CD4-positive, CD25-positive, alpha-beta regulatory T cell (primary cell): ENCODE measurements at regions not wholly inside any gene's neighbourhood (a gene's known extent, or its start where the extent isn't known, plus 50 kb on each side); places are given as distances from the start of the nearest gene placed in this dataset.

Experiments used
- ATAC-seq, 2 donors: fragments of 150-1000 bp; cut with Tn5 transposase; one replicate each; pipeline ENCODE4 v1.10.0; 2021; ENCODE audit warnings: low read depth in 2 of 2, moderate number of reproducible peaks in 2 of 2, moderate library complexity in 1 of 2
- DNase-seq, 3 donors: peaks; one replicate each; pipeline versions ENCODE4 v3.0.0 to v3.0.0-alpha.2; 2012 to 2022; ENCODE audit warnings: mixed read lengths in 1 of 3
- H3K27ac ChIP-seq: one replicate; pipeline ENCODE4 v1.7.0; 2013; ENCODE audit warnings: mild to moderate bottlenecking, low read length; ENCODE audit not compliant: insufficient read depth, poor library complexity, severe bottlenecking
- H3K27me3 ChIP-seq: one replicate; pipeline ENCODE4 v1.7.0; 2013; ENCODE audit warnings: low read length; ENCODE audit not compliant: control insufficient read depth, insufficient read depth
- H3K36me3 ChIP-seq: one replicate; pipeline ENCODE4 v1.7.0; 2013; ENCODE audit warnings: mild to moderate bottlenecking, low read length, moderate library complexity; ENCODE audit not compliant: control insufficient read depth, insufficient read depth
- H3K4me1 ChIP-seq: 2 replicates; pipeline ENCODE4 v1.7.0; 2013; ENCODE audit warnings: mild to moderate bottlenecking, low read length; ENCODE audit not compliant: insufficient read depth, control insufficient read depth, poor library complexity, severe bottlenecking
- H3K4me3 ChIP-seq: one replicate; pipeline ENCODE4 v1.7.0; 2013; ENCODE audit warnings: low read depth, mild to moderate bottlenecking, low read length, moderate library complexity
- H3K9me3 ChIP-seq, 2 experiments: 1 replicate in 1 of 2; 2 replicates in 1 of 2; pipeline ENCODE4 v1.7.0; 2013; ENCODE audit warnings: low read length in 2 of 2, mild to moderate bottlenecking in 1 of 2, moderate library complexity in 1 of 2; ENCODE audit not compliant: control insufficient read depth in 2 of 2
- H3K27ac Mint-ChIP-seq, 3 donors: one replicate each; pipeline ENCODE4 v1.8.0; 2020 to 2022; ENCODE audit warnings: mild to moderate bottlenecking in 3 of 3, mixed read lengths in 3 of 3, moderate library complexity in 2 of 3
- H3K27me3 Mint-ChIP-seq: one replicate; pipeline ENCODE4 v1.8.0; 2022; ENCODE audit warnings: mild to moderate bottlenecking, mixed read lengths
- H3K36me3 Mint-ChIP-seq: one replicate; pipeline ENCODE4 v1.8.0; 2020; ENCODE audit warnings: mixed read lengths
- H3K4me1 Mint-ChIP-seq, 4 donors: one replicate each; pipeline ENCODE4 v1.8.0; 2020 to 2022; ENCODE audit warnings: mixed read lengths in 4 of 4, mild to moderate bottlenecking in 1 of 4
- H3K4me3 Mint-ChIP-seq, 4 donors: one replicate each; pipeline ENCODE4 v1.8.0; 2020 to 2022; ENCODE audit warnings: mild to moderate bottlenecking in 4 of 4, mixed read lengths in 4 of 4, moderate library complexity in 3 of 4
- H3K9me3 Mint-ChIP-seq, 7 donors: one replicate each; pipeline ENCODE4 v1.8.0; 2020 to 2022; ENCODE audit warnings: mixed read lengths in 7 of 7, mild to moderate bottlenecking in 3 of 7, moderate library complexity in 2 of 7

DNA sequence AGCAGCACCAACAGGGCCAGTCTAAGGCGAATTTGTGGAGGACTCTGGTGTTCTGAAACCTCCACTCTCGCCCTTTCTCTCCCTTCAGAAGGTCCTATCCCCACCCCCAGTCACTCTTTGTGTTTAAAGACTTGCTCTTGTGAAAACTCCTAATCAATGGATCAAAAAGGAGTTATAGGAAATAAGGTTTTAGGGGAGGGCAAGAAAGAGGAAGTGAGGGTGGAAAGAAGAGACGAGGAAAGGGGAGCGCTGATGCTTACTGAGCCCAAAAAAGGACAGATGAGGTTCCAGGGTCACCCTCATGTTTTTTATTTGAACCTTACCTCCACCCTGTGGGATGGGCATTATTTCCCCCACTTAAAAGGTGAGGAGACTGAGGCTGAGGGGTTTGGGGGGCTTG lies 70.0 kb upstream of the SLC6A11 start:
- peaks cover 8% of the 10 kb centered on the region for H3K27me3 ChIP-seq
- Mint-ChIP-seq H3K27ac (no peak overlapping the region), H3K9me3 (peaks cover 0 to 1% (median 0%) of the 10 kb centered on the region in 7 donors), H3K4me3 (no peak overlapping the region), H3K4me1 (no peaks in the 10 kb centered on the region), H3K36me3 (no peaks in the 10 kb centered on the region), H3K27me3 (peaks cover 12% of the 10 kb centered on the region)
- ATAC-seq (no peak), DNase-seq (no peak)
- no peaks in the 10 kb centered on the region for H3K9me3 ChIP-seq
- H3K27ac ChIP-seq: no peak overlapping the region
- no peaks in the 10 kb centered on the region for H3K4me1 ChIP-seq
- no peaks in the 10 kb centered on the region for H3K36me3 ChIP-seq
- H3K4me3 ChIP-seq: no peak overlapping the region

DNA sequence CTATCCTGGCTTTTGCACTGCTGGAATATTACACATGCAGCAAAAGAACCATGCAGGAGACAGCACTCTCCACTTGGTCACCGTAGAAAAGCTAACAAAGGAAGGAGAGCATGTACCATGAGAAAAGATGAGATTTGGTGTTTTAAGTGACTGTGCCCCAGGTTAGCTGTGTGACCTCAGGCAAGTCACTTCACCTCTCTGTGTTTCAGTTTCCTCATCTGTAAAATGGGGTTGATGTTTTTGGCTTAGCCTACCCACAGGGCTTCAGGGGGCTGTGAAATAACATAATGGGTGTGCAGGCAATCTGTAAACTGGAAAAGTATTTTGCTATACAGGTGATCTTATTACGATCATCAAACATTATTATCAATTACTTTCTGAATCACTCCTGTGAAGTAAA lies 69.3 kb upstream of the SLC6A11 start:
- Mint-ChIP-seq H3K4me1 (no peaks in the 10 kb centered on the region), H3K36me3 (no peaks in the 10 kb centered on the region), H3K27me3 (peaks cover 14% of the 10 kb centered on the region), H3K4me3 (no peak overlapping the region), H3K27ac (no peak overlapping the region), H3K9me3 (peaks cover 0 to 1% (median 0%) of the 10 kb centered on the region in 7 donors)
- no peak for ATAC-seq
- Histone ChIP-seq H3K27ac (no peak overlapping the region), H3K4me1 (no peaks in the 10 kb centered on the region), H3K4me3 (no peak overlapping the region), H3K36me3 (no peaks in the 10 kb centered on the region), H3K9me3 (no peaks in the 10 kb centered on the region), H3K27me3 (peaks cover 8% of the 10 kb centered on the region)
- no peak for DNase-seq

DNA sequence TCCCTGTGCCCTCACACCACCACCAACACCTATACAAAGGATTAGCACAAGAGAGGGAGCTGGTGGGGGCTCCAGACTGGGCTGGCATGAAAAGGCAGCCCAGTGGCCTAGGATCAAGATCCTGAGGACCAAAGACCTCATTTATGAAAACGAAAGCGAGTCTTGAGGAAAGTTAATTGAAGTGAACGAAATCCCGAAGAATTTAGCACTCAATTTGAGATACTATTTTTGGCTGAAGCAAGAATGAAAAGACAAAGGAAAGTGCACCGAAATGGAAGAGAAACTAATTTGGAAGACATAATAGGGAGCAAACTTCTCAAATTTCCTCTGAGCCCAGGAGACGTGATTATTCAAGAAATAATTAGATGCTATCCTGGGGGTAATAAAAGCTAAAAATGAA lies 68.7 kb upstream of the SLC6A11 start:
- no peak overlapping the region for H3K4me3 ChIP-seq
- DNase-seq (no peak), ATAC-seq (no peak)
- H3K9me3 ChIP-seq: no peaks in the 10 kb centered on the region
- Mint-ChIP-seq H3K4me3 (no peak overlapping the region), H3K27ac (no peak overlapping the region), H3K36me3 (no peaks in the 10 kb centered on the region), H3K9me3 (peaks cover 0 to 1% (median 0%) of the 10 kb centered on the region in 7 donors), H3K4me1 (no peaks in the 10 kb centered on the region), H3K27me3 (peaks cover 17% of the 10 kb centered on the region)
- H3K27me3 ChIP-seq: peaks cover 8% of the 10 kb centered on the region
- no peaks in the 10 kb centered on the region for H3K4me1 ChIP-seq
- H3K27ac ChIP-seq: no peak overlapping the region
- no peaks in the 10 kb centered on the region for H3K36me3 ChIP-seq

DNA sequence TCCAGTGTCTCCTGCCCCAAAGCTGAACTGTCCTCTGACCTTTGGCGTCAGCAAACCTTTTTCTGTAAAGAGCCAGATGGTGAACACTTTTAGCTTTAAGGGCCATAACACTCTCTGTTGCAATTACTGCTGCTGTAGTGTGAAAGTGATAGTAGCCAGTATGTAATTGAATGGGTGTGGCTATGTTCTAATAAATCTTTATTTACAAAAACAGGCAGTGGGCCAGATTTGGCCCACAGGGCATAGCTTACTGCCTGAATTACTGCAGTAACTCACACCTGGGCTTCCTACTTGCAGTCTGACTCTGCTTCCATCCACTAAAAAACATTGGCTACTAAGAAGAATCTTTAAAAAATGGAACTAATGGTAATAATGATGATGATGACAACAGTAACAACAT lies 68.0 kb upstream of the SLC6A11 start:
- H3K27ac Mint-ChIP-seq: no peak overlapping the region
- H3K36me3 Mint-ChIP-seq: no peaks in the 10 kb centered on the region
- no peaks in the 10 kb centered on the region for H3K4me1 Mint-ChIP-seq
- H3K27me3 Mint-ChIP-seq: peaks cover 16% of the 10 kb centered on the region
- peaks cover 0 to 1% (median 0%) of the 10 kb centered on the region in 7 donors for H3K9me3 Mint-ChIP-seq
- H3K27me3 ChIP-seq: peaks cover 8% of the 10 kb centered on the region
- H3K4me1 ChIP-seq: no peaks in the 10 kb centered on the region
- H3K4me3 Mint-ChIP-seq: no peak overlapping the region
- DNase-seq (no peak), ATAC-seq (no peak)
- no peaks in the 10 kb centered on the region for H3K36me3 ChIP-seq
- H3K27ac ChIP-seq: no peak overlapping the region
- no peak overlapping the region for H3K4me3 ChIP-seq
- H3K9me3 ChIP-seq: no peaks in the 10 kb centered on the region

DNA sequence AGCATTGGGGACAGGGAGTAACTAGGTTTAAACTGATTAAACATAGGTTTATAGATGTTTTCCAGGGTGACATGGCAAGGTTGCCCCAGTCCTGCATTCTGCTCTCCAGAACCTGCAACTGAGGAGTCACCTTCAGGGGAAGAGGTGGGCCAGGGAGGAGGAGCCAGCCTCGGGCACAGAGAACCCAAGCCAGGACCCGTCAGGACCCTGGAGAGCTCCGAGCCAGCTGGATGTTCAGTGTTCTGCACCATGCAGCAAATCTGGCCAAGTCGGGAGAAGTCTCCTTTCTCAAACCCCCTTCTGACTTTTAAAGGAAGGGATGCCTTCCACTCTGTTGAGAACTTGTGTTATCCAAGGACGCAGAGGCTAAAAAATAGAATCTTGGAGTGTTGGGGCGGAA lies 62.1 kb upstream of the SLC6A11 start:
- Histone ChIP-seq H3K27me3 (peaks cover 9% of the 10 kb centered on the region), H3K4me3 (no peak overlapping the region), H3K4me1 (no peaks in the 10 kb centered on the region), H3K36me3 (no peaks in the 10 kb centered on the region), H3K27ac (no peak overlapping the region), H3K9me3 (no peaks in the 10 kb centered on the region)
- no peak overlapping the region for H3K27ac Mint-ChIP-seq
- ATAC-seq (no peak), DNase-seq (peak in 2 of 3 donors; percentile 8 to 16)
- H3K36me3 Mint-ChIP-seq: no peaks in the 10 kb centered on the region
- no peak overlapping the region for H3K4me3 Mint-ChIP-seq
- H3K9me3 Mint-ChIP-seq: peaks cover 0 to 4% (median 0%) of the 10 kb centered on the region in 7 donors
- H3K27me3 Mint-ChIP-seq: peaks cover 29% of the 10 kb centered on the region
- H3K4me1 Mint-ChIP-seq: peaks cover 0 to 3% (median 0%) of the 10 kb centered on the region in 4 donors

DNA sequence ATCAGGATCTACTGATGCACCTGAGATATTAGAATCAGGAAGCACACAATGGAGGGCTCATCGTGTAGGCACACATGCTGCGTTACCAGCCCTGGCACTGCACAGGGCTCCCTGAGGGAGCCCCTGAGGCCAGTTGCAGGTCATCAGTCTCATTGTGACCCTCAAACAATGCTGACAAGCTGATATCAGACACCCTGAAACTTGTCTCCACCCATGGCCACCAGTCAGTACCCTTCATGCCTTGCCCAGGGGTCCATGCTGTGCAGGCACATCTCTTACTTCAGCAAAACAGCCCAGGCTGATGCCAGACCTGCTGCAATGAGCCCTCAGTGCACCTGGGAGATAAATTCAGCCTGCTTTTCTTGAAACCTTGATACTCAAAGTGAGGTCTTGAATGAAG lies 59.5 kb upstream of the SLC6A11 start:
- ATAC-seq: no peak
- no peaks in the 10 kb centered on the region for H3K9me3 ChIP-seq
- no peaks in the 10 kb centered on the region for H3K36me3 ChIP-seq
- H3K9me3 Mint-ChIP-seq: peaks cover 0 to 4% (median 0%) of the 10 kb centered on the region in 7 donors
- H3K27me3 Mint-ChIP-seq: peaks cover 37% of the 10 kb centered on the region
- peaks cover 0 to 3% (median 0%) of the 10 kb centered on the region in 4 donors for H3K4me1 Mint-ChIP-seq
- H3K27me3 ChIP-seq: peaks cover 4% of the 10 kb centered on the region
- no peaks in the 10 kb centered on the region for H3K36me3 Mint-ChIP-seq
- no peak overlapping the region for H3K4me3 Mint-ChIP-seq
- no peak overlapping the region for H3K27ac ChIP-seq
- no peak overlapping the region for H3K4me3 ChIP-seq
- no peaks in the 10 kb centered on the region for H3K4me1 ChIP-seq
- H3K27ac Mint-ChIP-seq: no peak overlapping the region
- DNase-seq: no peak

DNA sequence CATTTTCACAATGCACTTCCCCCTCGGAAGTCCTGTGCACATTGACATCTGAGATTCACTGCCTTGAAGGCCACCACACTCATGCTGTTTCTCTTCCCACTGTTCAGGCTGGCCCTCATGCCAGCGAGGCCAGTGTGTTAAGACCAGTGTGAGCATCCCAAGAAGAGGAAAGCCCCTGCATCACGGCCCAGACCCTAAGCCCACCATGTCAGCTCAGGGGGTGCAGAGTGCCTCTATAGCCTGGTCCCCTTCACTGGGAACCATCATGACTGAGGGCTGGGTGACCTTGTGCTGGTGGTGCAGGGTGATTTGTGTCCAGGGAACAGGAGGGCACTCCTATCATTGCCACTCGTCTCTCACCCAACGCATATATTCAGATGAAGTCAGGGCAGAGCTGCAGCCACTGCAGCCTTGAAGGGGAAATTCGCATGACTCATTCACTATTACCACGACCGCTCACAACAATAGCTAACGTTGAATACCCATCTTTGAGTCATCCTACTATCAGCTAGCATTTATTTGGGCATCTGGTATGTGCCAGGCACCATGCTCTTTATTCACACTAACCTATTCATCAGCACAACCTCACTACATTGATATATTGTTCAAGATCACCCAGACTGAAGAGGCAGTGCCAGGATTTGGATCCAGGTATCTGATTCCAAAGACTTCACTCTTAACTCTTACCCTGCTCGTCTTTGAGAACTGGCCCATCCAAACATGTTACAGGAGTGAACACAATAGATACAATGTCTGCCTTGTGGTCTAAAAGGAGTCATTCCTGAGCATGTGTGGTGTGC lies 58.8 kb upstream of the SLC6A11 start:
- Mint-ChIP-seq H3K4me1 (peaks cover 0 to 3% (median 0%) of the 10 kb centered on the region in 4 donors), H3K27ac (no peak overlapping the region), H3K9me3 (peaks cover 0 to 4% (median 0%) of the 10 kb centered on the region in 7 donors), H3K27me3 (peaks cover 31% of the 10 kb centered on the region), H3K36me3 (no peaks in the 10 kb centered on the region), H3K4me3 (no peak overlapping the region)
- Histone ChIP-seq H3K4me1 (no peaks in the 10 kb centered on the region), H3K27me3 (peaks cover 4% of the 10 kb centered on the region), H3K9me3 (no peaks in the 10 kb centered on the region), H3K36me3 (no peaks in the 10 kb centered on the region), H3K4me3 (no peak overlapping the region), H3K27ac (no peak overlapping the region)
- DNase-seq (no peak), ATAC-seq (no peak)

DNA sequence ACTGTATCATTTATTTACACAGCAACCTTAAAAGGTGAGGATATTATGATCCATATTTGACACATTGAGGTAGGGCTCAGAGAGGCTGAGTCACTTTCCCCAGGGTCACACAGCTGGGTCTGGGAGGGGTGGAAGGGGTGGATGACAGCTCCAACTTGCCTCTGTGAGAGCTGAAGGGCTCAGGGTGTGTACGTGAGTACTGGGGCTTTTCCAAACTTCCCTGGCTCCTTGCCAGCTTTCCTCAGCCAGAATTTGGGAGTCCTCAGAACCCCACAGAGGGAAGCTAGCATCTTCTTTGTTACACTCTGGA lies 58.3 kb upstream of the SLC6A11 start:
- H3K4me1 ChIP-seq: no peaks in the 10 kb centered on the region
- H3K27me3 ChIP-seq: peaks cover 4% of the 10 kb centered on the region
- no peak for DNase-seq
- no peaks in the 10 kb centered on the region for H3K36me3 ChIP-seq
- no peaks in the 10 kb centered on the region for H3K9me3 ChIP-seq
- H3K9me3 Mint-ChIP-seq: peaks cover 0 to 4% (median 0%) of the 10 kb centered on the region in 7 donors
- H3K4me3 Mint-ChIP-seq: no peak overlapping the region
- no peak overlapping the region for H3K4me3 ChIP-seq
- H3K36me3 Mint-ChIP-seq: no peaks in the 10 kb centered on the region
- ATAC-seq: no peak
- H3K27me3 Mint-ChIP-seq: peaks cover 27% of the 10 kb centered on the region
- peaks cover 0 to 3% (median 0%) of the 10 kb centered on the region in 4 donors for H3K4me1 Mint-ChIP-seq
- no peak overlapping the region for H3K27ac ChIP-seq
- no peak overlapping the region for H3K27ac Mint-ChIP-seq
